ENCODE measurements at regions not wholly inside any gene's neighbourhood (a gene's known extent, or its start where the extent isn't known, plus 50 kb on each side); places are given as distances from the start of the nearest gene placed in this dataset.

DNA sequence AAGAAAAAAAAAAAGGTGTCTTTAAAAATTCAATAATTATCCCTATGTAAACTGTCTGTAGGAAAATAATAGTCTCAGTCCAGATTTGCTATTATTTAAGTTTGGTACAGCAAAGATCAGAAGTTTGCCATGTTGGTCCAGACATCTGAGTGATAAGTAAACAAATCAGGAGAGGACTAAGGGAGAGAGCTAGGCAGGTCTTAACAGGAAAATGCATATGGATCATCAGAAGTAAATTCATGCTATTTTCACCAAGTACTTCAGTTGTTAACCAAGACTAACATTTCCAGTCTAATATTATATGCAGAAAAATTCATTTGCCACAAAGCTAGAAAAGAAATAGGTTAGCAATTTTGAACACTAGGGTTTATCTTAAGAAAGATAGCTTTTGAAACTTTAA is 95.0 kb upstream of the STK17B start:
- no peaks in the 10 kb centered on the region for H3K79me1 ChIP-seq (ENCODE audit: insufficient read depth, low read depth, low read length, poor library complexity, severe bottlenecking)
- no peak overlapping the region for H3K27ac ChIP-seq (ENCODE audit: insufficient read length, low read depth, low read length)
- H3K9me3 ChIP-seq (ENCODE audit: control insufficient read depth, low read depth, low read length): no peaks in the 10 kb centered on the region
- H3K27me3 ChIP-seq (ENCODE audit: insufficient read depth, low read length): no peaks in the 10 kb centered on the region
- no peaks in the 10 kb centered on the region for H4K20me1 ChIP-seq (ENCODE audit: control insufficient read depth, insufficient read depth, insufficient read length)
- Mint-ChIP-seq H3K27ac (no peak overlapping the region), H3K27me3 (ENCODE audit: low read depth) (no peaks in the 10 kb centered on the region), H3K4me3 (no peak overlapping the region), H3K4me1 (peaks cover 5% of the 10 kb centered on the region in 2 experiments), H3K36me3 (ENCODE audit: insufficient read depth in 1 of 3, low read depth in 3 of 3) (no peaks in the 10 kb centered on the region), H3K9me3 (no peaks in the 10 kb centered on the region)
- no peak overlapping the region for H2BK12ac ChIP-seq (ENCODE audit: insufficient read length, low read depth, low read length)
- no peak overlapping the region for H3K9ac ChIP-seq (ENCODE audit: extremely low read depth, insufficient read length, low read length)
- H3K4me1 ChIP-seq (ENCODE audit: insufficient read depth, low read length): no peaks in the 10 kb centered on the region
- no peak overlapping the region for H2BK15ac ChIP-seq (ENCODE audit: low read depth, low read length)
- H3K79me2 ChIP-seq (ENCODE audit: insufficient read depth, low read length): no peaks in the 10 kb centered on the region
- H3K14ac ChIP-seq (ENCODE audit: insufficient read depth, low read length): no peak overlapping the region
- H4K5ac ChIP-seq (ENCODE audit: insufficient read length, low read depth, low read length): no peak overlapping the region
- no peak overlapping the region for H3K23ac ChIP-seq (ENCODE audit: insufficient read length, low read depth, low read length)
- H2BK120ac ChIP-seq (ENCODE audit: low read depth, low read length, poor library complexity, severe bottlenecking): no peak overlapping the region
- TF ChIP-seq, protein P1, sequence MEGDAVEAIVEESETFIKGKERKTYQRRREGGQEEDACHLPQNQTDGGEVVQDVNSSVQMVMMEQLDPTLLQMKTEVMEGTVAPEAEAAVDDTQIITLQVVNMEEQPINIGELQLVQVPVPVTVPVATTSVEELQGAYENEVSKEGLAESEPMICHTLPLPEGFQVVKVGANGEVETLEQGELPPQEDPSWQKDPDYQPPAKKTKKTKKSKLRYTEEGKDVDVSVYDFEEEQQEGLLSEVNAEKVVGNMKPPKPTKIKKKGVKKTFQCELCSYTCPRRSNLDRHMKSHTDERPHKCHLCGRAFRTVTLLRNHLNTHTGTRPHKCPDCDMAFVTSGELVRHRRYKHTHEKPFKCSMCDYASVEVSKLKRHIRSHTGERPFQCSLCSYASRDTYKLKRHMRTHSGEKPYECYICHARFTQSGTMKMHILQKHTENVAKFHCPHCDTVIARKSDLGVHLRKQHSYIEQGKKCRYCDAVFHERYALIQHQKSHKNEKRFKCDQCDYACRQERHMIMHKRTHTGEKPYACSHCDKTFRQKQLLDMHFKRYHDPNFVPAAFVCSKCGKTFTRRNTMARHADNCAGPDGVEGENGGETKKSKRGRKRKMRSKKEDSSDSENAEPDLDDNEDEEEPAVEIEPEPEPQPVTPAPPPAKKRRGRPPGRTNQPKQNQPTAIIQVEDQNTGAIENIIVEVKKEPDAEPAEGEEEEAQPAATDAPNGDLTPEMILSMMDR (conservative IDR thresholded peaks at IDR 0.05): no peak
- no peak overlapping the region for H2AFZ ChIP-seq (ENCODE audit: low read length)
- H3K4ac ChIP-seq (ENCODE audit: low read depth, low read length): no peak overlapping the region
- no peak overlapping the region for H2AK5ac ChIP-seq (ENCODE audit: insufficient read length, low read length)
- H3K56ac ChIP-seq (ENCODE audit: insufficient read length, low read depth, low read length): no peak overlapping the region
- no peak overlapping the region for H2BK5ac ChIP-seq (ENCODE audit: insufficient read length, low read length)
- H4K8ac ChIP-seq (replicated peaks; ENCODE audit: insufficient read length, low read depth, low read length): no peak overlapping the region
- H3T11ph ChIP-seq (ENCODE audit: low read length): no peak overlapping the region
- H3K23me2 ChIP-seq (ENCODE audit: insufficient read length, low read depth, low read length, poor library complexity, severe bottlenecking): no peaks in the 10 kb centered on the region
- DNase-seq: no peak
- no peak overlapping the region for H3K18ac ChIP-seq (ENCODE audit: insufficient read length, low read depth, low read length)
- H2BK20ac ChIP-seq (ENCODE audit: low read depth, low read length, poor library complexity, severe bottlenecking): no peak overlapping the region
- H3K4me2 ChIP-seq (ENCODE audit: insufficient read depth, insufficient read length, low read length): no peak overlapping the region
- no peak overlapping the region for H4K91ac ChIP-seq (ENCODE audit: insufficient read length, low read depth, low read length)

All from H9 (cell line).